HEK293T (cell line): ENCODE measurements at regions not wholly inside any gene's neighbourhood (a gene's known extent, or its start where the extent isn't known, plus 50 kb on each side); places are given as distances from the start of the nearest gene placed in this dataset.

Source experiments
- CTCF ChIA-PET: fragments of 350-600 bp; formaldehyde crosslinking; extraction: SDS; loops from one replicate; lab custom pipeline; 2021; ENCODE audit warnings: antibody characterized with exemption, inconsistent platforms; lab: Yijun Ruan, JAX
- POLR2A ChIA-PET: fragments of 350-600 bp; formaldehyde crosslinking; extraction: SDS; loops from one replicate; lab custom pipeline; 2020; ENCODE audit warnings: antibody characterized with exemption, inconsistent platforms; lab: Yijun Ruan, JAX
- DNase-seq: peaks from one replicate; pipeline ENCODE4 v3.0.0; 2012; ENCODE audit warnings: mixed read lengths; ENCODE audit errors: extremely low spot score
- ARNT ChIP-seq: fragments of 450-650 bp; IDR thresholded peaks from 2 replicates; pipeline ENCODE4 v1.6.1; 2017; ENCODE audit warnings: mild to moderate bottlenecking
- BHLHE40 ChIP-seq: fragments of 450-650 bp; IDR thresholded peaks from 2 replicates; pipeline ENCODE4 v1.6.1; 2016; ENCODE audit warnings: mild to moderate bottlenecking, moderate library complexity, borderline replicate concordance
- CTBP1 ChIP-seq: fragments of 450-650 bp; IDR thresholded peaks from 2 replicates; pipeline ENCODE4 v1.6.1; 2016; ENCODE audit warnings: borderline replicate concordance
- ELF4 ChIP-seq: fragments of 450-650 bp; IDR thresholded peaks from 2 replicates; pipeline ENCODE4 v1.6.1; 2017; ENCODE audit warnings: antibody characterized with exemption
- FOXA1 ChIP-seq: fragments of 450-650 bp; IDR thresholded peaks from 2 replicates; pipeline ENCODE4 v1.6.1; 2016; ENCODE audit warnings: mild to moderate bottlenecking
- FOXK2 ChIP-seq: fragments of 450-650 bp; IDR thresholded peaks from 2 replicates; pipeline ENCODE4 v1.6.1; 2016; ENCODE audit warnings: mild to moderate bottlenecking
- FOXM1 ChIP-seq: fragments of 450-650 bp; IDR thresholded peaks from 2 replicates; pipeline ENCODE4 v1.6.1; 2017; ENCODE audit warnings: mild to moderate bottlenecking, borderline replicate concordance
- HDGF ChIP-seq: fragments of 450-650 bp; IDR thresholded peaks from 2 replicates; pipeline ENCODE4 v1.6.1; 2017; ENCODE audit warnings: antibody characterized with exemption, borderline replicate concordance
- L3MBTL2 ChIP-seq: fragments of 450-650 bp; conservative IDR thresholded peaks from 2 replicates; pipeline ENCODE4 v1.6.1; 2016; ENCODE audit warnings: mild to moderate bottlenecking
- LEF1 ChIP-seq: fragments of 450-650 bp; IDR thresholded peaks from 2 replicates; pipeline ENCODE4 v1.6.1; 2017; ENCODE audit warnings: mild to moderate bottlenecking, borderline replicate concordance
- NFRKB ChIP-seq: fragments of 450-650 bp; IDR thresholded peaks from 2 replicates; pipeline ENCODE4 v1.6.1; 2016; ENCODE audit warnings: mild to moderate bottlenecking, moderate library complexity
- SP1 ChIP-seq: fragments of 450-650 bp; IDR thresholded peaks from 2 replicates; pipeline ENCODE4 v1.6.1; 2017
- SUZ12 ChIP-seq: fragments of 450-650 bp; IDR thresholded peaks from 2 replicates; pipeline ENCODE4 v1.6.1; 2016; ENCODE audit warnings: mild to moderate bottlenecking
- TARDBP ChIP-seq: fragments of 450-650 bp; IDR thresholded peaks from 2 replicates; pipeline ENCODE4 v1.6.1; 2016
- ZNF384 ChIP-seq: fragments of 450-650 bp; IDR thresholded peaks from 2 replicates; pipeline ENCODE4 v1.6.1; 2016
- TF ChIP-seq, protein P1 (sequence below): fragments of 450-650 bp; IDR thresholded peaks from 2 replicates; pipeline ENCODE4 v1.6.1; 2016

DNA sequence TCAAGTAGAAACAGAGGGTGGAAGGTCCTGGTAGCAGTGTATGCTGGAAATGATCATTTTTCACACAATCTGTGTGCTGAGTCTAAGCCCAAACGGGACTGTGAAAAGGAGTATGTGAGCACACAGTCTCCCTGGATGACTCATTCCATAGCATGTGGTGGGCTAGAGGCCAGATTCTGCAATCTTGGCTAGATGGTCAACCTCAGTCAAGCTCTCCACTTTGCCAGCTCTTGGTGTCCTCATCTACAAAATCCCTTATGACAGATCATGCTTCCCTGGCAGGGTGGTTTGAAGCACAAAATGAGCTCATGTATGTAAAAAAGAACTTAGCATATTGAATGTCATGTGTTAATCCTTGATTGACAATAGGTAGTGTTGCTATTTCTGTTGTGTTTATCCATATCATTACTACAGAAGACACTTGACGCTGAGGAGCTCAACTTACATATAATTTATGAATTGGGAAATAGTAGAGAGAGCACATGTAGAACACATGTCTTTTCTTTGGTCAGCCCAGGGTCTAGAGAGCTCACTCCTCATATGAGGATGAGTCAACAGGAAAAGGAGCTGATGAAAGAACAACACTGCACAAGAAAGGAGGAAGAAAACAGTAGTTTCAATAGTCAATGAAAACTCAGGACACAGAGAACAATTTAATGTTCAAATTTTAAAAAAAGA lies 517.5 kb downstream of the BCL11B start:
- TF ChIP-seq FOXK2 (no peak), CTBP1 (no peak), LEF1 (no peak), FOXA1 (no peak), ELF4 (no peak), SP1 (no peak), FOXM1 (no peak), SUZ12 (no peak), NFRKB (no peak), HDGF (no peak), BHLHE40 (no peak), L3MBTL2 (no peak), TARDBP (no peak), ZNF384 (no peak)
- TF ChIP-seq, protein P1, sequence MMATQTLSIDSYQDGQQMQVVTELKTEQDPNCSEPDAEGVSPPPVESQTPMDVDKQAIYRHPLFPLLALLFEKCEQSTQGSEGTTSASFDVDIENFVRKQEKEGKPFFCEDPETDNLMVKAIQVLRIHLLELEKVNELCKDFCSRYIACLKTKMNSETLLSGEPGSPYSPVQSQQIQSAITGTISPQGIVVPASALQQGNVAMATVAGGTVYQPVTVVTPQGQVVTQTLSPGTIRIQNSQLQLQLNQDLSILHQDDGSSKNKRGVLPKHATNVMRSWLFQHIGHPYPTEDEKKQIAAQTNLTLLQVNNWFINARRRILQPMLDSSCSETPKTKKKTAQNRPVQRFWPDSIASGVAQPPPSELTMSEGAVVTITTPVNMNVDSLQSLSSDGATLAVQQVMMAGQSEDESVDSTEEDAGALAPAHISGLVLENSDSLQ, result no peak
- DNase-seq, result no peak
- CTCF ChIA-PET, result no interaction called here
- POLR2A ChIA-PET, result no interaction called here

DNA sequence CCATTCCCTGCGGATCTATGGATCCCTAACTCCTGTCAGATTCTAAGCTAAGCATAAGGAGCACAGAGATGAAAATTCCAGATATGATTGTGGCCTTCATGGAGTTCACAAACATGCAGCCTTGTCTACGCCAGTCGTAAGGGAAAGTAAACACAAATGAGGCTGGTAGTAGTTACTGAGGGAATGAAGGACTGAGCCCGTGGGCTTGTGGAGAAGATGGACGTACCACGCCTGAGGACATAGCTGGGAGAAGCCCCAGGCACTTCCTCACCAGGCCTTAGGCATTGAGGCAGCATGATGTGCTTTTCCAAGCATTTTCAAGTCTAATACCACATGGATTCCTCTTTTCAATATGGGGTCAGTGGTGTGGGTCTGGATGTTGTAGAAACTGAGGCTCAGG lies 515.2 kb downstream of the BCL11B start:
- CTCF ChIA-PET, result no interaction called here
- no peak for DNase-seq
- POLR2A ChIA-PET, result no interaction called here
- TF ChIP-seq ARNT (no peak), L3MBTL2 (no peak), ELF4 (no peak), BHLHE40 (no peak), FOXA1 (no peak), SP1 (no peak), ZNF384 (no peak), TARDBP (no peak), FOXK2 (no peak), LEF1 (no peak)

DNA sequence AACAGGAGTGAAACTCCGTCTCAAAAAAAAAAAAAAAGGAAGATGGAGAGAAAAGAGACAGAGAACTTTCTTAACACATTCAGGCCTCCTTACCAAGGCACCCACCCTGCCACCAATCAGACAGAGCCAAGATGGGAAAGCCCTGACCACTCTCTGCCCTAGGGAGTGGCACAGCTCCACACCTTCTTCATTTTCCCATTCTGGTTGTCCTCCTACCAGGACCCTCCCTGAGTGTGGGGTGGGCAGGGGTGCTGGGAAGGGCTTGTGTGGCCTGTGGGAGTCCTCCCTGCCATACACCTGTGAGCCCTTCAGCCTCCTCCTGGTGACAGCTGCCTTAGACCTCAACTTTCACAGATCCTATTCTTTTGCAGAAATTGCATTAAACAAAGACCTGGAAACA lies 513.6 kb downstream of the BCL11B start:
- no peak for DNase-seq
- CTCF ChIA-PET, result interaction anchor here (0.7 kb wide), 1 partner anchor 846 kb away, joined by 3 read pairs; no protein-coding TSS in a partner anchor
- POLR2A ChIA-PET, result no interaction called here
- TF ChIP-seq, protein P1, result no peak
- TF ChIP-seq BHLHE40 (no peak), FOXA1 (no peak), LEF1 (no peak), FOXK2 (no peak), ARNT (no peak), CTBP1 (no peak), ZNF384 (no peak), ELF4 (no peak), FOXM1 (no peak), SUZ12 (no peak), SP1 (no peak)

DNA sequence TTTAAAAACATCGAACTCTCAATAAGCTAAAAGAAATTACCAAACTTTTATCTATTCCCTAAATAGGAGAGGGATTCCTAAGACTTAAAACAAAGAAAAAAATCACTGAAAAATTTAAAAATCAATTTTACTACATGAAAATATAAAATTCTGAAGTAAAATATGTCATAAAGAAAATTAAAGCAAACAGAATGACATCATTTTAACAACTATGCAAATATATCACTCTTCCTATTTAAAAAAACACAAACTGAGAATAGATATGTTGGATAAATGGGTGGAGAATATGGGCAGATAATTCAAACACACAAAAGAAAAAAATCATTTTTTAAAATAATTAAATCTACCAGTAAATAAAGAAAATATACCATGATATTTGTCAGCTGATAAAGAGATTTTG lies 510.0 kb downstream of the BCL11B start:
- ChIA-PET POLR2A (no interaction called here), CTCF (no interaction called here)
- no peak for DNase-seq
- TF ChIP-seq, protein P1, result no peak
- TF ChIP-seq BHLHE40, result no peak
- no peak for TF ChIP-seq FOXK2
- TF ChIP-seq NFRKB, result no peak
- no peak for TF ChIP-seq HDGF
- no peak for TF ChIP-seq CTBP1
- no peak for TF ChIP-seq TARDBP

DNA sequence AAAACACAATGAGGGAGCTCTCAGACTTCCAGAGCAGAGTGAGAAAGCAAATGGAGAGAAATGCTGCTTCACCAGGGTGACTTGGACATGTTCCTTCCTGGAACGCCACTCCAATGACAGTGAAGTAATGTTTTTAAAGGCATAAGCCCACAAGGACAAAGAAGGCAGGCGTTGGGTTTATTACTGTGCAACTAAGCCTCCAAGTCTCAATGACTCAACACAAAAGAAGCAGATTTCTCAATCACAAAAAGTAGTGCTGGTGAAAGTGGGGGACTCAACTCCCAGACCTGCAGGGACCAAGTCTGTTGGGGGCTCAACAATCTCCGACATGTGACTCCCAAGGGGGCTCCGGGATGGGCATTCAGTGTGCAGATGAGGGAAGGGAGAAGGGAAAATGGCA lies 505.2 kb downstream of the BCL11B start:
- TF ChIP-seq ZNF384 (no peak), ELF4 (no peak), HDGF (no peak), SUZ12 (no peak), BHLHE40 (no peak), NFRKB (no peak), TARDBP (no peak), CTBP1 (no peak), L3MBTL2 (no peak), FOXM1 (no peak), SP1 (no peak), FOXK2 (no peak), FOXA1 (no peak), LEF1 (no peak), ARNT (no peak)
- TF ChIP-seq, protein P1, result no peak
- POLR2A ChIA-PET, result no interaction called here
- CTCF ChIA-PET, result interaction anchor here (0.5 kb wide), 1 partner anchor 626 kb away, joined by 3 read pairs; no protein-coding TSS in a partner anchor
- DNase-seq, result no peak

DNA sequence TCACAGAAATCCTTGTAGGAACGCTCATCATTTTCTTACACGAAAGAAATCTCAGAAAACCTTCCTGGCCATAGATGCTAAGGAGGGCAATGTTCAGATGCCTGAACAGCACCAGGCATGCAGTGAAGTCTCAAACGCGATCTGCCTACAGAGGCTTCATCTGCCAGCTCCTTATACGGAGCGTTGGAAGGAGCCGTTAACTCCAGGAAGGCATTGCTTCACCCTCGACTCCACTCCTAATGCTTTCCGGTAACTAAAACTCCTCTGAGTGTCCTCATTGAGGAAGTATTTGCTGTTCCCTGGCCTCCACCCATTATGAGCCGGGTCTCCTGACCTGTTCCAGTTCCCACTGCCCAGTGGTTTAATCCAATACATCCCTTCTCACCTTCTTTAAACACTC lies 502.7 kb downstream of the BCL11B start:
- no peak for DNase-seq
- TF ChIP-seq L3MBTL2 (no peak), SP1 (no peak), BHLHE40 (no peak), ARNT (no peak), NFRKB (no peak), ZNF384 (no peak), FOXK2 (no peak), ELF4 (no peak), FOXA1 (no peak), CTBP1 (no peak)
- CTCF ChIA-PET, result no interaction called here
- POLR2A ChIA-PET, result no interaction called here
